H1 (cell line): ENCODE measurements at regions not wholly inside any gene's neighbourhood (a gene's known extent, or its start where the extent isn't known, plus 50 kb on each side); places are given as distances from the start of the nearest gene placed in this dataset.

Experiments used
- CTCF ChIA-PET: fragments of 300-600 bp; sonication (Branson Sonifier 250); formaldehyde crosslinking; loops from one replicate; lab custom pipeline; 2021; ENCODE audit not compliant: partially characterized antibody; lab: Charles Lee
- POLR2A ChIA-PET: fragments of 300-600 bp; sonication (Branson Sonifier 250); formaldehyde crosslinking; loops from one replicate; lab custom pipeline; 2021; ENCODE audit warnings: inconsistent platforms; ENCODE audit not compliant: partially characterized antibody; lab: Charles Lee
- DNase-seq, 2 experiments: peaks; one replicate each; pipeline versions ENCODE4 v3.0.0 to v3.0.0-alpha.2; 2010 to 2022; ENCODE audit warnings: low spot score in 2 of 2, low read depth in 1 of 2, mixed read lengths in 1 of 2
- FAIRE-seq: peaks from 2 replicates; lab custom pipeline; 2011; peaks lifted over from hg19 to GRCh38; lab: Jason Lieb, UNC
- H2AFZ ChIP-seq: 2 replicates; pipeline ENCODE4 v1.8.1; 2012; ENCODE audit warnings: low read length, inconsistent platforms
- H2AK5ac ChIP-seq: 2 replicates; pipeline ENCODE4 v1.6.1; 2013; ENCODE audit warnings: low read depth, low read length
- H2BK120ac ChIP-seq: replicated peaks from 2 replicates; pipeline ENCODE3; 2013; ENCODE audit warnings: low read depth, low read length, inconsistent platforms
- H2BK12ac ChIP-seq: 2 replicates; pipeline ENCODE4 v1.6.1; 2013; ENCODE audit warnings: low read depth, low read length
- H2BK15ac ChIP-seq: 2 replicates; pipeline ENCODE4 v1.6.1; 2013; ENCODE audit warnings: low read length
- H2BK20ac ChIP-seq: 2 replicates; pipeline ENCODE4 v1.6.1; 2013; ENCODE audit warnings: low read length
- H2BK5ac ChIP-seq: 2 replicates; pipeline ENCODE4 v1.6.1; 2013; ENCODE audit warnings: low read depth, low read length
- H3K14ac ChIP-seq: 2 replicates; pipeline ENCODE4 v1.6.1; 2013; ENCODE audit warnings: inconsistent platforms; ENCODE audit not compliant: insufficient read length
- H3K18ac ChIP-seq: 2 replicates; pipeline ENCODE4 v1.6.1; 2013; ENCODE audit warnings: low read length; ENCODE audit errors: extremely low read depth
- H3K23ac ChIP-seq: 2 replicates; pipeline ENCODE4 v1.6.1; 2013; ENCODE audit warnings: inconsistent platforms; ENCODE audit not compliant: insufficient read length
- H3K23me2 ChIP-seq: 2 replicates; pipeline ENCODE4 v1.6.1; 2013; ENCODE audit warnings: low read depth, low read length
- H3K27ac ChIP-seq: 2 replicates; pipeline ENCODE4 v1.6.1; 2011; ENCODE audit warnings: low read depth, low read length, inconsistent platforms
- H3K27me3 ChIP-seq, 4 experiments: replicated peaks in 1 of 4; 1 replicate in 1 of 4; 2 replicates in 3 of 4; pipeline versions ENCODE4 v1.6.1 to v1.8.1; 2011 to 2013; ENCODE audit warnings: low read length in 3 of 4, mild to moderate bottlenecking in 3 of 4, inconsistent platforms in 2 of 4, mixed read lengths in 2 of 4, moderate library complexity in 1 of 4; ENCODE audit not compliant: control insufficient read depth in 3 of 4, insufficient read depth in 3 of 4; ENCODE audit errors: extremely low read depth in 1 of 4
- H3K36me3 ChIP-seq, 4 experiments: 2 replicates each; pipeline versions ENCODE4 v1.6.1 to v1.8.1; 2011 to 2013; ENCODE audit warnings: mild to moderate bottlenecking in 4 of 4, low read length in 3 of 4, moderate library complexity in 2 of 4, control low read depth in 1 of 4, inconsistent platforms in 1 of 4; ENCODE audit not compliant: insufficient read depth in 4 of 4, control insufficient read depth in 2 of 4
- H3K4ac ChIP-seq: replicated peaks from 2 replicates; pipeline ENCODE3; 2013; ENCODE audit warnings: low read length, low read depth, mixed read lengths, inconsistent platforms; ENCODE audit not compliant: insufficient read length
- H3K4me1 ChIP-seq, 4 experiments: replicated peaks in 1 of 4; 1 replicate in 1 of 4; 2 replicates in 3 of 4; pipeline versions ENCODE4 v1.6.1 to v1.8.1; 2011 to 2013; ENCODE audit warnings: low read length in 3 of 4, inconsistent platforms in 2 of 4, mixed read lengths in 1 of 4; ENCODE audit not compliant: insufficient read depth in 4 of 4, control insufficient read depth in 3 of 4
- H3K4me2 ChIP-seq, 2 experiments: 2 replicates each; pipeline versions ENCODE4 v1.6.1 to v1.8.1; 2011 to 2013; ENCODE audit warnings: low read depth in 2 of 2, low read length in 2 of 2, control low read depth in 1 of 2, inconsistent platforms in 1 of 2, mild to moderate bottlenecking in 1 of 2; ENCODE audit not compliant: insufficient read depth in 1 of 2
- H3K4me3 ChIP-seq, 4 experiments: fragments of 200-600, 300-600 bp in 1 of 4; sonication (generic), shearing (Covaris generic), sonication (Bioruptor Twin) in 1 of 4; 2 replicates each; pipeline versions ENCODE4 v1.5.1 to v1.8.1; 2011 to 2016; ENCODE audit warnings: low read length in 4 of 4, low read depth in 3 of 4, control low read depth in 2 of 4, inconsistent platforms in 2 of 4, mild to moderate bottlenecking in 2 of 4, mixed read lengths in 1 of 4, moderate library complexity in 1 of 4; ENCODE audit not compliant: insufficient read depth in 2 of 4; ENCODE audit errors: extremely low read depth in 1 of 4
- H3K56ac ChIP-seq: replicated peaks from 2 replicates; pipeline ENCODE3; 2013; ENCODE audit warnings: low read depth, mild to moderate bottlenecking, mixed read lengths, low read length, inconsistent platforms; ENCODE audit not compliant: insufficient read length
- H3K79me1 ChIP-seq: 2 replicates; pipeline ENCODE4 v1.6.1; 2013; ENCODE audit warnings: low read depth, low read length, control low read depth
- H3K79me2 ChIP-seq, 2 experiments: 2 replicates each; pipeline versions ENCODE4 v1.6.1 to v1.8.1; 2012 to 2013; ENCODE audit warnings: low read length in 2 of 2, mild to moderate bottlenecking in 2 of 2, inconsistent platforms in 1 of 2; ENCODE audit not compliant: insufficient read depth in 2 of 2, control insufficient read depth in 1 of 2
- H3K9ac ChIP-seq, 4 experiments: replicated peaks in 1 of 4; 1 replicate in 1 of 4; 2 replicates in 3 of 4; pipeline versions ENCODE4 v1.6.1 to v1.8.1; 2011 to 2013; ENCODE audit warnings: low read depth in 3 of 4, low read length in 3 of 4, control low read depth in 2 of 4, mild to moderate bottlenecking in 2 of 4, moderate library complexity in 2 of 4, inconsistent platforms in 1 of 4; ENCODE audit errors: extremely low read depth in 1 of 4
- H3K9me3 ChIP-seq, 2 experiments: 2 replicates each; pipeline versions ENCODE4 v1.6.1 to v1.8.1; 2012 to 2013; ENCODE audit warnings: mild to moderate bottlenecking in 2 of 2, moderate library complexity in 2 of 2, control low read depth in 1 of 2, inconsistent platforms in 1 of 2, low read depth in 1 of 2, low read length in 1 of 2, mixed read lengths in 1 of 2; ENCODE audit not compliant: insufficient read depth in 2 of 2
- H4K20me1 ChIP-seq, 2 experiments: replicated peaks in 1 of 2; 2 replicates each; pipeline versions ENCODE3 to v1.8.1; 2011 to 2013; ENCODE audit warnings: inconsistent platforms in 2 of 2, low read length in 2 of 2, mild to moderate bottlenecking in 1 of 2; ENCODE audit not compliant: insufficient read depth in 2 of 2, control insufficient read depth in 1 of 2
- H4K5ac ChIP-seq: 2 replicates; pipeline ENCODE4 v1.6.1; 2013; ENCODE audit warnings: low read length, low read depth, mixed read lengths, inconsistent platforms; ENCODE audit not compliant: insufficient read length
- H4K8ac ChIP-seq: 2 replicates; pipeline ENCODE4 v1.8.0; 2013; ENCODE audit warnings: mild to moderate bottlenecking, moderate library complexity, low read length, inconsistent platforms; ENCODE audit not compliant: insufficient read depth; ENCODE audit errors: extremely low read depth
- H4K91ac ChIP-seq: replicated peaks from 2 replicates; pipeline ENCODE3; 2013; ENCODE audit warnings: low read length, mixed read lengths, inconsistent platforms; ENCODE audit not compliant: insufficient read length
- ATF2 ChIP-seq: IDR thresholded peaks from 2 replicates; pipeline ENCODE4 v1.6.1; 2012; ENCODE audit warnings: low read length, inconsistent platforms
- FOSL1 ChIP-seq: IDR thresholded peaks from 2 replicates; pipeline ENCODE4 v1.6.1; 2011; ENCODE audit warnings: mild to moderate bottlenecking, low read depth, low read length, moderate library complexity; ENCODE audit not compliant: insufficient read depth
- GABPA ChIP-seq: IDR thresholded peaks from 2 replicates; pipeline ENCODE4 v1.6.1; 2011; ENCODE audit warnings: mild to moderate bottlenecking, low read length, moderate library complexity, borderline replicate concordance; ENCODE audit not compliant: insufficient read depth
- NANOG ChIP-seq: IDR thresholded peaks from 2 replicates; pipeline ENCODE4 v1.6.1; 2011; ENCODE audit warnings: low read length, low read depth, mild to moderate bottlenecking, inconsistent platforms; ENCODE audit not compliant: insufficient read depth, poor library complexity, severe bottlenecking
- NRF1 ChIP-seq: IDR thresholded peaks from 2 replicates; pipeline ENCODE4 v1.6.1; 2011; ENCODE audit warnings: mild to moderate bottlenecking, low read depth, low read length, improper control_type of control experiment

GRCh38 chr3:99483841-99484240 is 154.6 kb upstream of the COL8A1 start:
- POLR2A ChIA-PET = no interaction called here
- no peak overlapping the region for H3K56ac ChIP-seq

More at GRCh38 chr3:99483841-99484240, 154.6 kb upstream of the COL8A1 start:
- no peak overlapping the region for H3K4me2 ChIP-seq
- no peak overlapping the region for H3K23ac ChIP-seq
- no peak overlapping the region for H3K18ac ChIP-seq
- H2BK120ac ChIP-seq = no peak overlapping the region
- H3K9me3 ChIP-seq = no peaks in the 10 kb centered on the region
- no peak overlapping the region for H3K27ac ChIP-seq
- CTCF ChIA-PET = interaction anchor here (0.7 to 1.1 kb wide), 2 partner anchors 270 to 288 kb away, joined by 3 read pairs; no protein-coding TSS in a partner anchor
- no peaks in the 10 kb centered on the region for H3K79me2 ChIP-seq
- no peak overlapping the region for H4K8ac ChIP-seq
- no peak overlapping the region for H2BK12ac ChIP-seq
- H3K14ac ChIP-seq = no peak overlapping the region
- no peak overlapping the region for H3K4me3 ChIP-seq
- H2BK20ac ChIP-seq = no peak overlapping the region
- no peak overlapping the region for H2BK15ac ChIP-seq
- H4K5ac ChIP-seq = no peak overlapping the region
- FAIRE-seq (no peak), DNase-seq (no peak)
- H4K20me1 ChIP-seq = no peaks in the 10 kb centered on the region
- peaks cover 0 to 3% (median 0%) of the 10 kb centered on the region in 4 experiments; a peak in 1 of 7 replicates for H3K4me1 ChIP-seq
- H2AK5ac ChIP-seq = no peak overlapping the region
- no peaks in the 10 kb centered on the region for H3K27me3 ChIP-seq
- no peak overlapping the region for H2AFZ ChIP-seq
- no peak overlapping the region for H2BK5ac ChIP-seq
- no peaks in the 10 kb centered on the region for H3K79me1 ChIP-seq
- no peaks in the 10 kb centered on the region for H3K36me3 ChIP-seq
- H3K9ac ChIP-seq = no peak overlapping the region
- H3K4ac ChIP-seq = no peak overlapping the region
- TF ChIP-seq FOSL1 = no peak
- TF ChIP-seq GABPA = no peak
- TF ChIP-seq ATF2 = no peak
- no peak for TF ChIP-seq NANOG
- no peak for TF ChIP-seq NRF1
- no peak overlapping the region for H4K91ac ChIP-seq
- no peaks in the 10 kb centered on the region for H3K23me2 ChIP-seq
